ENCODE measurements at regions not wholly inside any gene's neighbourhood (a gene's known extent, or its start where the extent isn't known, plus 50 kb on each side); places are given as distances from the start of the nearest gene placed in this dataset.

DNA sequence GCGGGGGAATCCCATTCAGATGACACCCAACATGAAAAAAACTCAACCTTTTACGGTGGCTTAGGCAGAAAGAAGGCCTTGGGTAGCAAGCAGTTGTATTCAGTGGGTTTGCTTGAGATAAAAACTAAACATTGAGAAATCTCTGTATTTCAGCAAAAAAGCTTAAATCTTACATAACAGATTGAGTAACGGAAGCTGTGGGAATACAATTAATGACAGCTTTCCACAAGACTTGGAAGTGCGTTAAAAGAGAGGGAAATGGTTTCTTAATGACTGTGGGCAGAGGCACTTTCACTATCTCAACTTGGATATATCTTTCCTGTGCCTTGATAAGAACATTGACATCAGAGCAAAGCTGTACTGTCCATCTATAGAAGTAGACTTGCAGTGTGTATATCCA is 418.5 kb upstream of the HS3ST1 start:
- no peak for TF ChIP-seq EZH2 (IDR thresholded peaks at IDR 0.05)
- TF ChIP-seq FOXP2 (optimal IDR thresholded peaks at IDR 0.05; ENCODE audit: control extremely low read depth, extremely low read length, insufficient read depth), result no peak
- no peak for TF ChIP-seq POLR2AphosphoS5 (IDR thresholded peaks at IDR 0.05; ENCODE audit: borderline replicate concordance, low read depth, low read length)
